AG09309 (cell line): ENCODE measurements at regions not wholly inside any gene's neighbourhood (a gene's known extent, or its start where the extent isn't known, plus 50 kb on each side); places are given as distances from the start of the nearest gene placed in this dataset.

Source experiments
- DNase-seq: peaks from one replicate; pipeline ENCODE4 v3.0.0-alpha.2; 2010; ENCODE audit warnings: low read depth
- H3K4me3 ChIP-seq: 2 replicates; pipeline ENCODE4 v1.5.1; 2011; ENCODE audit warnings: mild to moderate bottlenecking, low read depth, low read length, moderate library complexity; ENCODE audit not compliant: control insufficient read depth
- TF ChIP-seq, protein P1 (sequence below): IDR thresholded peaks from 2 replicates; pipeline ENCODE4 v1.5.1; 2011; ENCODE audit warnings: mild to moderate bottlenecking, low read depth, low read length, inconsistent platforms; ENCODE audit not compliant: insufficient read depth, control insufficient read depth; ENCODE audit errors: missing control alignments

DNA sequence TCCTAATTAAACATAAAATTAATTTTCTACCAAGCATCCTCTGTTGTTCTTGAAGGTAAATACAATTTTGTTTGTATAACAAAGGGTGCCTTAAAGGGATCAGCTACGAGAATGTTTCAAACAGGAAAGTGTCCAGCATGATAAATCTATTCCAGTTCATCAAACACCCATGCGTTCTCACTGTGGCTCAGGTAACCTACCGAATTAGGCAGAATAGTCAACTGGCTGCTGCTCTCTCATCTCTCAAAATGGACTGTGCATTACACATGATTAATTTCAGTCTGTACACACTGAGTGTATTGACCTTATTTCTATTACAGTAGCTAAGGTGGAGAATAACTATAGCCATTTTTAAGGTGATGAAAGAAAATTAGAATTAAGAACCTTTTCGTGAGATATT, 127.5 kb upstream of the RMST start:
- no peak for DNase-seq
- TF ChIP-seq, protein P1, sequence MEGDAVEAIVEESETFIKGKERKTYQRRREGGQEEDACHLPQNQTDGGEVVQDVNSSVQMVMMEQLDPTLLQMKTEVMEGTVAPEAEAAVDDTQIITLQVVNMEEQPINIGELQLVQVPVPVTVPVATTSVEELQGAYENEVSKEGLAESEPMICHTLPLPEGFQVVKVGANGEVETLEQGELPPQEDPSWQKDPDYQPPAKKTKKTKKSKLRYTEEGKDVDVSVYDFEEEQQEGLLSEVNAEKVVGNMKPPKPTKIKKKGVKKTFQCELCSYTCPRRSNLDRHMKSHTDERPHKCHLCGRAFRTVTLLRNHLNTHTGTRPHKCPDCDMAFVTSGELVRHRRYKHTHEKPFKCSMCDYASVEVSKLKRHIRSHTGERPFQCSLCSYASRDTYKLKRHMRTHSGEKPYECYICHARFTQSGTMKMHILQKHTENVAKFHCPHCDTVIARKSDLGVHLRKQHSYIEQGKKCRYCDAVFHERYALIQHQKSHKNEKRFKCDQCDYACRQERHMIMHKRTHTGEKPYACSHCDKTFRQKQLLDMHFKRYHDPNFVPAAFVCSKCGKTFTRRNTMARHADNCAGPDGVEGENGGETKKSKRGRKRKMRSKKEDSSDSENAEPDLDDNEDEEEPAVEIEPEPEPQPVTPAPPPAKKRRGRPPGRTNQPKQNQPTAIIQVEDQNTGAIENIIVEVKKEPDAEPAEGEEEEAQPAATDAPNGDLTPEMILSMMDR = no peak
- no peak overlapping the region for H3K4me3 ChIP-seq

DNA sequence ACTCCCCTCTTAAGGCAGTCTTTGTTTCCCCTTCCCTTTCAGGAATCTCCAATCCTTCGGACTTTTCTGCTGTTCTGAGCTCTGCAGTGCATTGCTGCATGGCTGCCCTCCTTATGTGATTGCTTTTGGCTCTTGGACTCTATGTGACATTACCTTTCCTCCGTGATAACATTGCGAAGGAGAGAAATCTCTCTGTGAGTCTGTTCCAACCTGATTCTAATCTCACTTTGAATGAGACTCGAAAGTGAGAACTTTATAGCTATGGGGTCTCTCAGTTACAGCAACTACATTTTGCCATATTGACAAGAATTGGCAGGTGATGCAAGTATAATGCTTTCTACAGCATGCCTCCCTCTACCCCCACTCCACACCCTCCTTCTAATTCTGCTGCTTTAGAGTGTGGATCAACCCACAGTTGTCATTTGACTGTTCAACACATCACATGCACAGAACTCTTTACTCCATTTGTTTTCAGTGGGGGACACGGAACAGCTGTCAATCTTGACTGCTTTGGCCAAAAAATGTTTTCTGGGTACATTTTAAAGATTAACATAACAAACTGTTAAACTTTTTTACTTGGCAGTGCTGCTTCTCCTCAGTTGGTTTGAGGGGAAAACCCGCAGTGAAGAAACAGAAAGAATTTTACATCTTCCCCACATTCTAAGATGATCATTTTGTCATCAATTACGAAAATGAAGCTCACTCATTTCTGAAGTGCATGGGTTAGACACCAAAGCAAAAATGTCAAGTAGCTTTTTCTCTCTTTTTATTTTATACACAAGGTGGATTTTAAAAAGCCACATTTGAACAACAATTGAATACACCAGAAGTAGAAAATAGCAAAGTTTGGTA, 125.5 kb upstream of the RMST start:
- no peak for DNase-seq
- TF ChIP-seq, protein P1 = no peak
- no peak overlapping the region for H3K4me3 ChIP-seq

DNA sequence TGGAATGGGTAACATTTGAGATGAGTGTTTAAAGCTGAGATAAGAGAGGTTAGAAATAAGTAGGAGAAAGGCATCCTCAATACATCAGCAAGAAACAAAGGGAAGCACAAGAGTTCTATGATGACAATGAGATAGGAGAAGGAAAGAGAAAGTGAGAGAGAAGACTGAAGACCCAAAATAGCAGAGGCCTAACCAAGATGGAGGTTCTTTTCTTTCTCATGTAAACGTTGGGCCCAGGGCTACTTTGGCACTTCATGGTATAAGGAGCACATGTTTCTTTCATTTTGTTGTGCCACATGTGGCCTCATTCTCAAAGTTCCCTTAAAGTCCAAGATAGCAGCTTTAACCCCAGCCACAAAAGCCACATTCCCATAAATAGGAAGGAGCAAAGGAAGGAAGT, 120.5 kb upstream of the RMST start:
- TF ChIP-seq, protein P1 = no peak
- no peak overlapping the region for H3K4me3 ChIP-seq
- no peak for DNase-seq

DNA sequence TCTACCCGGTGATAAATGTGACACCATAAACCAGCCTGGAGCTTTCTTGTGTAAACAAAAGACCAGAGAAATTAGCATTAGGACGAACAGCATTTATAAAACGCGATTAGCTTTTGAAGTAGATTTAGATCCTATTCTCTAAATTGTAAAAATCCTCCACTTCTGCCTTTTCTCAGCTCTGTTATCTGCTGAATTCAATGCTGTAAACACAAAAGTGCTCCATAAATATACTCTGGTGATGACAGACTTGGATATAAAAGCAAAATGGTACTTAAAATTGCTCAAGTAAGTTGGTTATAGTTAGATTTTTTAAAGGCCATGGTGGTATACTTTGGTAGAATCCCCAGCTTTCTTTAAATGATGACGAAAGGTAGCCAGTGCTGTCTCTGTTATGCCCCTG, 114.6 kb upstream of the RMST start:
- no peak for DNase-seq
- H3K4me3 ChIP-seq = no peak overlapping the region
- TF ChIP-seq, protein P1 = no peak

DNA sequence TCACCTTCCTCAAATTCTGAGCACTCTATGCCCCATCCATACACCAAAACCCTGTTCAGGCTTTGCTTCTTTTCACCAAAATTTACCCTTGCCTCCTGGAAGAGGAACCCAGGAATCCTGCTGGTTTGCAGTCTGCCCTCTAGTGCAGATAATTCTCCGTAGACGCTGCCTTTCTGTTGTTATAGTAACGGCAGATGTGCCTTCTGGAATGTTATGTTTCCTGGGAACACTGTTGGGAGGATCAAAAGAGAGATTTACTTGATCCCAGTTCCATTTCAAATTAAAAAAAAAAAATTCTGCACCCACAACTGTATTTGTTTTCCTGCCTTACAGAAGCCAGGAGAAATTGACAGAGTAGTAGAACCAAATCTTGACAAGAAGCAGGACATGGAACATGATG, 104.2 kb upstream of the RMST start:
- TF ChIP-seq, protein P1 = no peak
- no peak overlapping the region for H3K4me3 ChIP-seq
- DNase-seq = no peak

DNA sequence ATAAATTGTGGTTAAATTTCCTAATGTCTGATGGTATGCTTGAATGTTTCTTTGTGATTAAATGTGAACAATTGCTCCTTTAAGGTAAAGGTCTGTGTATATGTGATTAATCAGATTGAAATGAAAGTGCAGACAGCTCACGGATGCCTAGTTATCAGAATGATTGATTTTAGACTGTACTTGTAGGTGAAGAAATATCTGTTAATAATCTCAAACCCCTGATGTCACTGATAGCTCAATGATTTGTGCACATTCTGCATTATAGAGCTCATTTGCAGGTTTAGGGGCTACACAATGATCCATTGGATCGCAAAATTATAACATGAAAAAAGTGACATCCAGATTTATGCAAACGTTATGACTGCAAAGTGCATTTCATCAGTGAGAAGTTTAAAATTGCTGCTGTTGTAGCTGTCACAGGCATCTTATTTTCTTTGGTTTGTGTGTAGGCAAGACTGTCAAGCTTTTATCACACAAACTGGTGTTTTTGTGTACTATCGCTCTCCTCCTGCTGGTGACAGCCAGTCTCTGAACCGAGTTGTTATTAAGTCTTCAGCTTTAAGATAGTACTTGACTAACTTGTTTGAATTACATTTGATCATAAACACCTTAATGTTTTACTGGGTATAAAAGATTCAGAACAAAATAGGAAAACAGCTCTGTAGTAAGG, 103.4 kb upstream of the RMST start:
- TF ChIP-seq, protein P1 = no peak
- DNase-seq = no peak
- H3K4me3 ChIP-seq = no peak overlapping the region
